ENCODE measurements at regions not wholly inside any gene's neighbourhood (a gene's known extent, or its start where the extent isn't known, plus 50 kb on each side); places are given as distances from the start of the nearest gene placed in this dataset.

DNA sequence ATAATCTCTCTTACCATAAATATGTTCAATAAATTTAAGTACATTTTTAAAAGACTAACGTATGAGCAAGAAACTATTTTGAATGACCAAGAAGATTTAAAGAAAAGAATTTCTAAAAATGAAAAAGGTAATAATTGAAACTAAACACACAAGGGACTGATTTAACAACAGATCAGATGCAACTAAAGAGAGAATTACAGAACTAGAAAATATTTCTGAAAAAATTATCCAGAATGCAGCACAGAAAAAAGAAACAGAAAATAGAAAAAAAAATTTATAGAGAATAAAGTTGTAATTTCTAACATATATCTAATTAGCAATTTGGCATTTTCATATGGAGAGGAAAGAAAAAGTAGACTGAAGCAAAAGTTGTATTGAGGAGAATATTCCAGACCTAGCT is 269.3 kb downstream of the TLE1 start:
- TF ChIP-seq, protein P1, sequence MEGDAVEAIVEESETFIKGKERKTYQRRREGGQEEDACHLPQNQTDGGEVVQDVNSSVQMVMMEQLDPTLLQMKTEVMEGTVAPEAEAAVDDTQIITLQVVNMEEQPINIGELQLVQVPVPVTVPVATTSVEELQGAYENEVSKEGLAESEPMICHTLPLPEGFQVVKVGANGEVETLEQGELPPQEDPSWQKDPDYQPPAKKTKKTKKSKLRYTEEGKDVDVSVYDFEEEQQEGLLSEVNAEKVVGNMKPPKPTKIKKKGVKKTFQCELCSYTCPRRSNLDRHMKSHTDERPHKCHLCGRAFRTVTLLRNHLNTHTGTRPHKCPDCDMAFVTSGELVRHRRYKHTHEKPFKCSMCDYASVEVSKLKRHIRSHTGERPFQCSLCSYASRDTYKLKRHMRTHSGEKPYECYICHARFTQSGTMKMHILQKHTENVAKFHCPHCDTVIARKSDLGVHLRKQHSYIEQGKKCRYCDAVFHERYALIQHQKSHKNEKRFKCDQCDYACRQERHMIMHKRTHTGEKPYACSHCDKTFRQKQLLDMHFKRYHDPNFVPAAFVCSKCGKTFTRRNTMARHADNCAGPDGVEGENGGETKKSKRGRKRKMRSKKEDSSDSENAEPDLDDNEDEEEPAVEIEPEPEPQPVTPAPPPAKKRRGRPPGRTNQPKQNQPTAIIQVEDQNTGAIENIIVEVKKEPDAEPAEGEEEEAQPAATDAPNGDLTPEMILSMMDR (IDR thresholded peaks at IDR 0.05): no peak
- TF ChIP-seq POLR2A (IDR thresholded peaks at IDR 0.05): no peak

Data from adrenal gland (tissue), 5 donors.